Erythroblast (primary cell): ENCODE measurements at regions not wholly inside any gene's neighbourhood (a gene's known extent, or its start where the extent isn't known, plus 50 kb on each side); places are given as distances from the start of the nearest gene placed in this dataset.
"Not testable (repeated sequence)": the region's sequence is repeated elsewhere in the genome, so short reads cannot be mapped to it uniquely, and the experiment has no call there.

ENCODE experiments used
- DNase-seq, 2 experiments: peaks; one replicate each; lab custom pipeline; 2025; lab: John Stamatoyannopoulos, UW
- GATA1 ChIP-seq: IDR thresholded peaks from 2 replicates; pipeline ENCODE4 v1.6.1; 2011; ENCODE audit warnings: low read depth, mild to moderate bottlenecking, control low read depth, low read length, moderate library complexity
- POLR2A ChIP-seq: IDR thresholded peaks from 2 replicates; pipeline ENCODE4 v1.6.1; 2011; ENCODE audit warnings: mild to moderate bottlenecking, low read length

GRCh38 chr7:12826079-12826478 is 138.6 kb downstream of the ARL4A start:
- no peak for DNase-seq
- TF ChIP-seq POLR2A: no peak
- TF ChIP-seq GATA1: no peak

- no peak for DNase-seq
- TF ChIP-seq POLR2A: no peak
- TF ChIP-seq GATA1: no peak
Measured at GRCh38 chr7:12827219-12827821, 139.9 kb downstream of the ARL4A start.

- TF ChIP-seq GATA1 (no peak), POLR2A (no peak)
Measured at GRCh38 chr7:12827920-12828319, 140.5 kb downstream of the ARL4A start.

GRCh38 chr7:12831024-12831423 is 143.6 kb downstream of the ARL4A start:
- TF ChIP-seq POLR2A: no peak
- no peak for TF ChIP-seq GATA1
- DNase-seq: no peak

More at GRCh38 chr7:12827920-12828319, 140.5 kb downstream of the ARL4A start:
- DNase-seq: no peak

GRCh38 chr7:12833829-12834228 is 146.4 kb downstream of the ARL4A start:
- DNase-seq: no peak
- TF ChIP-seq GATA1: no peak

GRCh38 chr7:12834782-12835181 is 147.3 kb downstream of the ARL4A start:
- TF ChIP-seq POLR2A: no peak
- TF ChIP-seq GATA1: no peak
- peak in 1 of 2 experiments; percentile 1 for DNase-seq

- no peak for TF ChIP-seq GATA1
- no peak for TF ChIP-seq POLR2A
- no peak for DNase-seq
Measured at GRCh38 chr7:12839508-12840153, 152.2 kb downstream of the ARL4A start.

- DNase-seq: not testable (repeated sequence)
Measured at GRCh38 chr7:12844732-12845131, 157.3 kb downstream of the ARL4A start.

GRCh38 chr7:12847001-12847400 is 159.6 kb downstream of the ARL4A start:
- no peak for TF ChIP-seq POLR2A
- TF ChIP-seq GATA1: no peak
- no peak for DNase-seq

- no peak for TF ChIP-seq POLR2A
- no peak for TF ChIP-seq GATA1
- no peak for DNase-seq
Measured at GRCh38 chr7:12851142-12851541, 163.7 kb downstream of the ARL4A start.

GRCh38 chr7:12851841-12852240 is 164.4 kb downstream of the ARL4A start:
- DNase-seq: no peak
- TF ChIP-seq GATA1 (no peak), POLR2A (no peak)

GRCh38 chr7:12855036-12855435 is 167.6 kb downstream of the ARL4A start:
- no peak for DNase-seq
- TF ChIP-seq GATA1 (no peak), POLR2A (no peak)

- no peak for TF ChIP-seq POLR2A
- no peak for TF ChIP-seq GATA1
- DNase-seq: no peak
Measured at GRCh38 chr7:12859761-12860160, 172.3 kb downstream of the ARL4A start.

- DNase-seq: no peak
- TF ChIP-seq GATA1 (no peak), POLR2A (no peak)
Measured at GRCh38 chr7:12861070-12861469, 173.6 kb downstream of the ARL4A start.

GRCh38 chr7:12862146-12862545 is 174.7 kb downstream of the ARL4A start:
- no peak for DNase-seq
- TF ChIP-seq POLR2A (no peak), GATA1 (no peak)
